Fibroblast of the aortic adventitia (primary cell): ENCODE measurements at regions not wholly inside any gene's neighbourhood (a gene's known extent, or its start where the extent isn't known, plus 50 kb on each side); places are given as distances from the start of the nearest gene placed in this dataset.

Source experiments
- DNase-seq: peaks from one replicate; pipeline ENCODE4 v3.0.0-alpha.2; 2010; ENCODE audit warnings: low read depth
- H3K4me3 ChIP-seq: 2 replicates; pipeline ENCODE4 v1.5.1; 2011; ENCODE audit warnings: low read depth, mild to moderate bottlenecking, control low read depth, low read length, moderate library complexity
- CTCF ChIP-seq: IDR thresholded peaks from 2 replicates; pipeline ENCODE4 v1.5.1; 2011; ENCODE audit warnings: mild to moderate bottlenecking, low read length, control low read depth, inconsistent platforms; ENCODE audit not compliant: insufficient read depth

GRCh38 chr4:173697840-173698239, 167.8 kb upstream of the HAND2 start:
- no peak for TF ChIP-seq CTCF
- H3K4me3 ChIP-seq, result no peak overlapping the region
- DNase-seq, result no peak

GRCh38 chr4:173696551-173696950, 166.5 kb upstream of the HAND2 start:
- no peak for DNase-seq
- no peak for TF ChIP-seq CTCF
- H3K4me3 ChIP-seq, result no peak overlapping the region

- no peak overlapping the region for H3K4me3 ChIP-seq
- TF ChIP-seq CTCF, result no peak
- DNase-seq, result no peak
Measured at GRCh38 chr4:173696011-173696410, 166.0 kb upstream of the HAND2 start.

GRCh38 chr4:173685831-173686210, 155.8 kb upstream of the HAND2 start:
- no peak overlapping the region for H3K4me3 ChIP-seq
- no peak for DNase-seq
- no peak for TF ChIP-seq CTCF

- no peak overlapping the region for H3K4me3 ChIP-seq
- TF ChIP-seq CTCF, result no peak
Measured at GRCh38 chr4:173685165-173685830, 155.3 kb upstream of the HAND2 start.

GRCh38 chr4:173684223-173684622, 154.2 kb upstream of the HAND2 start:
- H3K4me3 ChIP-seq, result no peak overlapping the region
- TF ChIP-seq CTCF, result no peak
- no peak for DNase-seq

More at GRCh38 chr4:173685165-173685830, 155.3 kb upstream of the HAND2 start:
- no peak for DNase-seq

GRCh38 chr4:173682609-173683008, 152.6 kb upstream of the HAND2 start:
- no peak for DNase-seq
- no peak for TF ChIP-seq CTCF
- no peak overlapping the region for H3K4me3 ChIP-seq
